ENCODE measurements at regions not wholly inside any gene's neighbourhood (a gene's known extent, or its start where the extent isn't known, plus 50 kb on each side); places are given as distances from the start of the nearest gene placed in this dataset.

GRCh38 chrX:33831211-33831610 lies 300.9 kb downstream of the FAM47A start:
- ChIA-PET CTCF (ENCODE audit: low intra/inter-chr PET ratio) (no interaction called here), POLR2A (no interaction called here)
- Histone ChIP-seq H3K79me2 (ENCODE audit: control insufficient read depth, insufficient read depth, low read length) (no peaks in the 10 kb centered on the region), H3K27me3 (ENCODE audit: control insufficient read depth in 2 of 2, insufficient read depth in 2 of 2, low read length in 2 of 2) (no peaks in the 10 kb centered on the region), H3K9me1 (ENCODE audit: control insufficient read depth, insufficient read depth, low read length) (no peaks in the 10 kb centered on the region), H2AFZ (ENCODE audit: low read depth, low read length) (no peak overlapping the region), H3K4me3 (no peak overlapping the region), H3K4me2 (ENCODE audit: insufficient read depth, low read length) (no peak overlapping the region), H3K4me1 (replicated peaks in 1 of 2; ENCODE audit: control insufficient read depth in 2 of 2, insufficient read depth in 2 of 2, low read length in 2 of 2) (no peaks in the 10 kb centered on the region), H3K9me3 (replicated peaks; ENCODE audit: control insufficient read depth, insufficient read depth, low read depth, low read length) (no peaks in the 10 kb centered on the region), H4K20me1 (replicated peaks; ENCODE audit: control insufficient read depth, insufficient read depth, low read length) (no peaks in the 10 kb centered on the region), H3K27ac (ENCODE audit: extremely low read depth, low read depth, low read length) (no peak overlapping the region), H3K36me3 (ENCODE audit: control insufficient read depth, insufficient read depth, low read length) (no peaks in the 10 kb centered on the region), H3K9ac (ENCODE audit: insufficient read depth in 1 of 2, low read depth in 2 of 2, low read length in 2 of 2) (no peak overlapping the region)
- intact Hi-C loops (cut with micrococcal nuclease) = no loop called here
- 0% methylated on average over 1 of the region's 2 CpGs for WGBS (ENCODE audit: insufficient coverage, low coverage, missing lambda C conversion rate)
- ATAC-seq = no peak
- DNase-seq (ENCODE audit: extremely low read depth in 1 of 4, low spot score in 3 of 4) = no peak
- no peak for FAIRE-seq
- in situ Hi-C loops (cut with MboI) = no loop called here
- TF ChIP-seq TEAD2 (tag; IDR thresholded peaks at IDR 0.05) (no peak), ELK3 (CRISPR knock-in tag; IDR thresholded peaks at IDR 0.05) (no peak), POLR2H (tag; IDR thresholded peaks at IDR 0.05; ENCODE audit: low read depth) (no peak), ZNF174 (CRISPR knock-in tag; IDR thresholded peaks at IDR 0.05) (no peak)
- BruUV-seq (replicated peaks) = no TSS peak

GRCh38 chrX:33817266-33817665 lies 314.8 kb downstream of the FAM47A start:
- H3K9ac ChIP-seq (ENCODE audit: insufficient read depth in 1 of 2, low read depth in 2 of 2, low read length in 2 of 2) = no peak overlapping the region
- no peaks in the 10 kb centered on the region for H3K4me1 ChIP-seq (replicated peaks in 1 of 2; ENCODE audit: control insufficient read depth in 2 of 2, insufficient read depth in 2 of 2, low read length in 2 of 2)
- ChIA-PET CTCF (ENCODE audit: low intra/inter-chr PET ratio) (no interaction called here), POLR2A (no interaction called here)
- H3K79me2 ChIP-seq (ENCODE audit: control insufficient read depth, insufficient read depth, low read length) = no peaks in the 10 kb centered on the region
- no peaks in the 10 kb centered on the region for H3K9me3 ChIP-seq (replicated peaks; ENCODE audit: control insufficient read depth, insufficient read depth, low read depth, low read length)
- FAIRE-seq (no peak), ATAC-seq (no peak), DNase-seq (ENCODE audit: extremely low read depth in 1 of 4, low spot score in 3 of 4) (no peak)
- no peaks in the 10 kb centered on the region for H3K27me3 ChIP-seq (ENCODE audit: control insufficient read depth in 2 of 2, insufficient read depth in 2 of 2, low read length in 2 of 2)
- no peaks in the 10 kb centered on the region for H3K36me3 ChIP-seq (ENCODE audit: control insufficient read depth, insufficient read depth, low read length)
- WGBS (ENCODE audit: insufficient coverage, low coverage, missing lambda C conversion rate) = 0% methylated on average over 6 of the region's 7 CpGs
- no peak overlapping the region for H2AFZ ChIP-seq (ENCODE audit: low read depth, low read length)
- BruUV-seq (replicated peaks) = no TSS peak
- intact Hi-C loops (cut with micrococcal nuclease) = no loop called here
- H3K4me2 ChIP-seq (ENCODE audit: insufficient read depth, low read length) = no peak overlapping the region
- H3K4me3 ChIP-seq = no peak overlapping the region
- in situ Hi-C loops (cut with MboI) = no loop called here
- no peaks in the 10 kb centered on the region for H4K20me1 ChIP-seq (replicated peaks; ENCODE audit: control insufficient read depth, insufficient read depth, low read length)
- H3K27ac ChIP-seq (ENCODE audit: extremely low read depth, low read depth, low read length) = no peak overlapping the region
- no peaks in the 10 kb centered on the region for H3K9me1 ChIP-seq (ENCODE audit: control insufficient read depth, insufficient read depth, low read length)
- TF ChIP-seq ZNF449 (CRISPR knock-in tag; IDR thresholded peaks at IDR 0.05) = no peak
- TF ChIP-seq TAF1 (IDR thresholded peaks at IDR 0.05; ENCODE audit: control insufficient read depth, extremely low read depth, insufficient read depth, low read length, severe bottlenecking) = no peak
- TF ChIP-seq COPS2 (conservative IDR thresholded peaks at IDR 0.05) = no peak
- no peak for TF ChIP-seq ZNF780A (CRISPR knock-in tag; IDR thresholded peaks at IDR 0.05)
- TF ChIP-seq ILK (tag; IDR thresholded peaks at IDR 0.05; ENCODE audit: borderline replicate concordance, low read depth) = no peak
- TF ChIP-seq GTF2B (IDR thresholded peaks at IDR 0.05; ENCODE audit: extremely low read depth, insufficient read length) = no peak
- no peak for TF ChIP-seq DIDO1 (tag; IDR thresholded peaks at IDR 0.05; ENCODE audit: low read depth)
- TF ChIP-seq SIX5 (IDR thresholded peaks at IDR 0.05; ENCODE audit: borderline replicate concordance in 1 of 2, insufficient read depth in 1 of 2, low read depth in 1 of 2, low read length in 2 of 2) = no peak
- TF ChIP-seq ZNF347 (CRISPR knock-in tag; IDR thresholded peaks at IDR 0.05; ENCODE audit: low read depth) = no peak
